NCI-H1092 (cell line): ENCODE measurements at regions not wholly inside any gene's neighbourhood (a gene's known extent, or its start where the extent isn't known, plus 50 kb on each side); places are given as distances from the start of the nearest gene placed in this dataset.

Experiments
- DNase-seq: peaks from one replicate; lab custom pipeline; 2025; lab: John Stamatoyannopoulos, UW

DNA sequence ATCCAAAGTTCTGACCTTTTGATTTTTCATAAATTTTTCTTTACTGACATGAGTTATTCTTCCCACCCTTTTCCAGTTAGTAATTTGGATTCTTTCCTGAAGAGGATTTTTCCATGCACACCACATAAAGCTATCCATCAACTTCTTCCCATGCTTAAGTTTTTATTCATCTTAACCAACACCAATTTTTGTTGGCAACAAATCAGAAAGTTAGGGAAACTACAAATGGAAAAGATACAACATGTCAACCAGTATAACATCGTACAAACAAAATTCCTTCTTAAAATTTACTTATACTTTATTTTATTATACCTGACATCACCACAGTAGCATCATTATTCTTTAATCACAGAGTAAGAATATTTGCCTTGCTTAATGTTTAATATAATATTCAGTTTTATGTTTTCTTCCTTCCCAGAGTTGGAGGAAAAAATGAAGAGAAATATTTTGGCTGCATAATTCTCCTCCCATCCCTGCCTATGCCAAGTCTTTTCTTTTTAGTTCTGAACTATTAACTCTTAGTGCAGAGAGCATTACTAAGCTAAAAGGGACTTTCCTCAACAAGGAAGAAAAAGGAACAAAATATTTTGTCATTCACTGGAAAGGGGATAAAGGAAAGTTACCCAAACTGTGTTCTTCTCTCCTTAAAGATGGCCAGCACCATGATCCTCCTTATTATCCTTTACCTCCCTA is 67.5 kb upstream of the MEOX2 start:
- DNase-seq: no peak

DNA sequence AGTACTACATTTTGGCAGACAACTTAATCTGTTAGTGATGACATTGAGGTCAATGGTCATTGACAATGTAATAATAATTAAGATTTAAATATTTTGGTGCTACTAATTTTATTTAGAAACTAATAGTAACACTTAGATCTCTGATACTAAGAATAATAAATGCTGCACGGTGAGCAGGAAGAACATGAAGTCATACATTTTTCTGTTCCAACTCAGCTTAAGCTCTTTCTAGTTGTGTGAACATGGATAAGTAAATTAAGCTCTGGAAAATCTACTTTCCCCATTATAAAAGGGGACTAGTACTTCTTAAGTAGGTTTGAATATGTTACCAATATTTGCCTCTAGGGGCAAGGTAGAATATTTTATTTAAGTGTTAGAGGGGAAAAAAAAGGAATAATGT is 65.9 kb upstream of the MEOX2 start:
- no peak for DNase-seq

GRCh38 chr7:15751191-15751701 is 64.8 kb upstream of the MEOX2 start:
- DNase-seq: no peak

GRCh38 chr7:15750727-15751126 is 64.2 kb upstream of the MEOX2 start:
- no peak for DNase-seq

DNA sequence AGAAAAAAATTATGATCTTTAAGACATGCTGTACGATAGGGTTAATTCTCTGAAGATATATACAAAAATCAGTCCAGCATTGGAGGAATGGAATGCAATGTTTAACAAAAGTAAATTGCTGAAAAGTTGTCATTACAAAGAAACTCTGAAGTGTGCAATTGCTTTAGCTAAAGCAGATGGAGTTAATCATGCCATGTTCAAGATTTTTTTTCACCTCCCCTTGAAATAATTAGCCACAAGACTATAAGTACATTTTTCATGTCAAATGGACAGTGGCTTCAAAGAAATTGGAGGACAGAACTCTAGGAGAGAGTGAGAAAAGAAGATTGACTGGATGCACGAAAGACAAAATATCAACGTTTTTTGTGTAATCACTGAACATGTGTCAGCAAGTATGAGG is 63.1 kb upstream of the MEOX2 start:
- no peak for DNase-seq

DNA sequence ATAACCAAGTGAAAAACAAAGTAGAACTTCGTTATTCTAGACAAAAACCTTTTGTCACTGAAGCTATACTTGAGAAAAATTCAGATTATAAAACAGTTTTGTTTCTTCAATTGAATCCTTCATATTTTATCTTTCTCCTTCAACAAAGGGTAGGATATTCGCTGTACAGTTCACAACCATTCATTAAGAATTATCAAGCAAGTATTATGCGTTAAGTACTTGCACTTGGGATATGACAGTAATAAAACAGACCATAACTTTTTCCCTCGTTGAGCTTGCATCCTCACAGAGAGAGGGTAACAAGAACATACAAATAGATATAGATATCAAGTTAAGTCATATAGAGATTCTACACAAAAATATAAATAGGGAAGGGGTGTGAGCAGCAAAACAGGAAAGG is 61.2 kb upstream of the MEOX2 start:
- DNase-seq: no peak

- no peak for DNase-seq
These were observed 60.8 kb upstream of the MEOX2 start for GRCh38 chr7:15747301-15747700.

- DNase-seq: no peak
These were observed 57.5 kb upstream of the MEOX2 start for GRCh38 chr7:15743926-15744480.

DNA sequence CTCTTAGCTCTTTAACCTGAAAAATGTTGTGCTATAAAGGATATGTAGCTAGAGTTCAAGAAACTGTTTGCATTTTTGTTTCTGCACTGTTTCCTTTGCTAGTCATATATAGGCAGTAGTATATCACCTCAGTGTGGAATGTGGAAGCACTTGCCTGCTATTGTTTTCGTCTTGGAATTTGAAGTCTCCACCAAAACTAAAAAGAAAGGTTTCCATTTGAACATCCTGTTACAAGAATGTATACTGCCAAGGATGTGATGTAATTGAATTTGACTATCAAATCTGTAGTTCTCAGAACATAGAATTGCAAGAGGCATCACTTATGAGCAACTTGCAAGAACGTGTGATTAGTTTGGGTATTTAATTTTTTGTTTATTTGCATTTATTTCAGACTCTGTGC is 51.1 kb upstream of the MEOX2 start:
- DNase-seq: no peak
